HEK293T (cell line): ENCODE measurements at regions not wholly inside any gene's neighbourhood (a gene's known extent, or its start where the extent isn't known, plus 50 kb on each side); places are given as distances from the start of the nearest gene placed in this dataset.

ENCODE experiments used
- FOXK2 ChIP-seq: fragments of 450-650 bp; IDR thresholded peaks from 2 replicates; pipeline ENCODE4 v1.6.1; 2016; ENCODE audit warnings: mild to moderate bottlenecking
- HDGF ChIP-seq: fragments of 450-650 bp; IDR thresholded peaks from 2 replicates; pipeline ENCODE4 v1.6.1; 2017; ENCODE audit warnings: antibody characterized with exemption, borderline replicate concordance

DNA sequence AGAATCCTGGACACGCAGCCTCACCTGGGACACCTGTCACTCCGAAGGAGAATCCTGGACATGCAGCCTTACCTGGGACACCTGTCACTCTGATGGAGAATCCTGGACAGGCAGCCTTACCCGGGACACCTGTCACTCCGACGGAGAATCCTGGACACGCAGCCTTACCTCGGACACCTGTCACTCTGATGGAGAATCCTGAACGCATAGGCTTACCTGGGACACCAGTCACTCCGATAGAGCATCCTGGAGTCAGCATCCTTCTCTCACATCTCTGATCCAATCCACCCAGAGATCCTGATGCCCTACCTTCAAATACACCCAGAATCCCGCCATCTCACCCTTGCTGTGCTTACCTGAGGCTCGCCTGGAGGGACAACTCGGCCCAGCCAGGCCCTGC lies 154.9 kb downstream of the NDUFA10 start:
- TF ChIP-seq FOXK2 (no peak), HDGF (no peak)
